ELF-1 (cell line): ENCODE measurements at regions not wholly inside any gene's neighbourhood (a gene's known extent, or its start where the extent isn't known, plus 50 kb on each side); places are given as distances from the start of the nearest gene placed in this dataset.
"Not testable (repeated sequence)": the region's sequence is repeated elsewhere in the genome, so short reads cannot be mapped to it uniquely, and the experiment has no call there.

Experiments used
- DNase-seq: peaks from one replicate; pipeline ENCODE4 v3.0.0-alpha.2; 2016; ENCODE audit warnings: low read depth, low spot score

DNA sequence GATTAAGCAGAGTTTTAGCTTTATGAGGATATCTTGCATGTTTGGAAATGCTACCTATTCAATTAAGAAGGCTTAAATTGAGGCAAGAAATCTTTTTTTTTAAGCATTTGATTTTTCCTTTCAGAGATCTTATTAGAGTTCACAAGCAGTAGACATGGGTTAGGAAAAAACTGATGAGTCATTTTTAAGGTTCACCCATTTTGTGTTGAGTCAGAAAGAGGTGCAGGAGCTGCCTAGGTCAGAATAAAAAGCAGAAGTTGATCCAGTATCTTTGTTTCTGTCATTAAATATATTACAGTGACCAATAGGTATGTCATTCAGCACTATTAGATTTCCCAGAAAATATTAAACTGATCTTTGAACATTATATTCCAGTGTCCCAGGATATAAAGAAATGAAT lies 306.8 kb downstream of the LMBRD1 start:
- no peak for DNase-seq

DNA sequence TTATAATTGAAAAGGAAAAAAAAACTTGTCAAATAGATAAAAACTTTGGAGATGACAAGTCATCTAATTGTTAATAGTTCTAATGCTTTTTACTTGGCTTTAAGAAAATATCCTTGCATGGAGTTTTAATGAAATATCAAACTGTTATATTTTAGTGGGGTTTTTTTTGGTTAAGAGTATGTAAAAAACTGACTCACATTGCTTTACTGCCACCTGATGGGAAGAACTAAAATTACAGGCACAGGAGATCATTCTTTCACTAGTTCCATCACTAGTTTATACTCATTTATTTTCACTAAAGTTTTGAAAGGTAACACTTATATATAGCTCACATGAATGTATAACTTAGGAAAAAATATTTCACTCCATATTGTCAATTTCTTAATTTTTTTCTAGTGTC lies 309.1 kb downstream of the LMBRD1 start:
- no peak for DNase-seq

DNA sequence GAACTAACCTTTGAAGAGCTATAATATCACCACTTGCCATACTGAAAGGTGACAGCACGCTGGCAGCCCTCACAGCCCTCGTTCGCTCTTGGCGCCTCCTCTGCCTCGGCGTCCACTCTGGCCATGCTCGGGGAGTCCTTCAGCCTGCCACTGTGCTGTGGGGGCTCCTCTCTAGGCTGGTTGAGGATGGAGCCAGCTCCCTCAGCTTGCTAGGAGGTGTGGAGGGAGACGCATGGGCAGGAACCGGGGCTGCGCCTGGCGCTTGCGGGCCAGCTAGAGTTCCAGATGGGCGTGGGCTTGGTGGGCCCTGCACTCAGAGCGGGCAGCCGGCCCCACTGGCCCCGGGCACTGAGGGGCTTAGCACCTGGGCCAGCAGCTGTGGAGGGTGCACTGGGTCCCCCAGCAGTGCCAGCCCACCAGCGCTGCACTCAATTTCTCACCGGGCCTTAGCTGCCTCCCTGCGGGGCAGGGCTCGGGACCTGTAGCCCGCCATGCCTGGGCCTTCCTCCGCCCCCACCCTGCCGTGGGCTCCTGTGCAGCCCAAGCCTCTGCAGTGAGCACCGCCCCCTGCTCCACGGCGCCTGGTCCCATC lies 329.7 kb downstream of the LMBRD1 start:
- DNase-seq: no peak

- DNase-seq: no peak
Measured at GRCh38 chr6:69465866-69466265, 330.9 kb downstream of the LMBRD1 start.

- DNase-seq: no peak
Measured at GRCh38 chr6:69456086-69456485, 340.7 kb downstream of the LMBRD1 start.

- not testable (repeated sequence) for DNase-seq
Measured at GRCh38 chr6:69454619-69455018, 342.2 kb downstream of the LMBRD1 start.

- not testable (repeated sequence) for DNase-seq
Measured at GRCh38 chr6:69450493-69450892, 346.3 kb downstream of the LMBRD1 start.

GRCh38 chr6:69449887-69450286 lies 346.9 kb downstream of the LMBRD1 start:
- no peak for DNase-seq
